ENCODE measurements at regions not wholly inside any gene's neighbourhood (a gene's known extent, or its start where the extent isn't known, plus 50 kb on each side); places are given as distances from the start of the nearest gene placed in this dataset.

- H3K4me3 ChIP-seq (ENCODE audit: control insufficient read depth, low read depth, low read length), result no peak overlapping the region
- TF ChIP-seq CTCF (IDR thresholded peaks at IDR 0.05; ENCODE audit: control insufficient read depth, insufficient read depth, low read depth, low read length, missing control alignments), result no peak
- no peak for DNase-seq (ENCODE audit: low read depth)
Measured at GRCh38 chr9:13879981-13880380, 434.0 kb downstream of the NFIB start.

- no peak for DNase-seq (ENCODE audit: low read depth)
- no peak for TF ChIP-seq CTCF (IDR thresholded peaks at IDR 0.05; ENCODE audit: control insufficient read depth, insufficient read depth, low read depth, low read length, missing control alignments)
- H3K4me3 ChIP-seq (ENCODE audit: control insufficient read depth, low read depth, low read length), result no peak overlapping the region
Measured at GRCh38 chr9:13879011-13879410, 434.9 kb downstream of the NFIB start.

- no peak for DNase-seq (ENCODE audit: low read depth)
- no peak overlapping the region for H3K4me3 ChIP-seq (ENCODE audit: control insufficient read depth, low read depth, low read length)
- no peak for TF ChIP-seq CTCF (IDR thresholded peaks at IDR 0.05; ENCODE audit: control insufficient read depth, insufficient read depth, low read depth, low read length, missing control alignments)
Measured at GRCh38 chr9:13878241-13878711, 435.7 kb downstream of the NFIB start.

GRCh38 chr9:13876741-13877140 is 437.2 kb downstream of the NFIB start:
- no peak for DNase-seq (ENCODE audit: low read depth)
- H3K4me3 ChIP-seq (ENCODE audit: control insufficient read depth, low read depth, low read length), result no peak overlapping the region
- TF ChIP-seq CTCF (IDR thresholded peaks at IDR 0.05; ENCODE audit: control insufficient read depth, insufficient read depth, low read depth, low read length, missing control alignments), result no peak

GRCh38 chr9:13873203-13873602 is 440.7 kb downstream of the NFIB start:
- TF ChIP-seq CTCF (IDR thresholded peaks at IDR 0.05; ENCODE audit: control insufficient read depth, insufficient read depth, low read depth, low read length, missing control alignments), result no peak
- DNase-seq (ENCODE audit: low read depth), result no peak

GRCh38 chr9:13868336-13868735 is 445.6 kb downstream of the NFIB start:
- DNase-seq (ENCODE audit: low read depth), result no peak
- H3K4me3 ChIP-seq (ENCODE audit: control insufficient read depth, low read depth, low read length), result no peak overlapping the region
- no peak for TF ChIP-seq CTCF (IDR thresholded peaks at IDR 0.05; ENCODE audit: control insufficient read depth, insufficient read depth, low read depth, low read length, missing control alignments)

More at GRCh38 chr9:13873203-13873602, 440.7 kb downstream of the NFIB start:
- no peak overlapping the region for H3K4me3 ChIP-seq (ENCODE audit: control insufficient read depth, low read depth, low read length)

- DNase-seq (ENCODE audit: low read depth), result no peak
- TF ChIP-seq CTCF (IDR thresholded peaks at IDR 0.05; ENCODE audit: control insufficient read depth, insufficient read depth, low read depth, low read length, missing control alignments), result no peak
- no peak overlapping the region for H3K4me3 ChIP-seq (ENCODE audit: control insufficient read depth, low read depth, low read length)
Measured at GRCh38 chr9:13865869-13866268, 448.1 kb downstream of the NFIB start.

Data from AG09309 (cell line).